Renal pelvis (tissue), 1 donor: ENCODE measurements at regions not wholly inside any gene's neighbourhood (a gene's known extent, or its start where the extent isn't known, plus 50 kb on each side); places are given as distances from the start of the nearest gene placed in this dataset.
"Not testable (repeated sequence)": the region's sequence is repeated elsewhere in the genome, so short reads cannot be mapped to it uniquely, and the experiment has no call there.

Experiments
- DNase-seq: peaks from one replicate; pipeline ENCODE4 v3.0.0-alpha.2; 2013

DNA sequence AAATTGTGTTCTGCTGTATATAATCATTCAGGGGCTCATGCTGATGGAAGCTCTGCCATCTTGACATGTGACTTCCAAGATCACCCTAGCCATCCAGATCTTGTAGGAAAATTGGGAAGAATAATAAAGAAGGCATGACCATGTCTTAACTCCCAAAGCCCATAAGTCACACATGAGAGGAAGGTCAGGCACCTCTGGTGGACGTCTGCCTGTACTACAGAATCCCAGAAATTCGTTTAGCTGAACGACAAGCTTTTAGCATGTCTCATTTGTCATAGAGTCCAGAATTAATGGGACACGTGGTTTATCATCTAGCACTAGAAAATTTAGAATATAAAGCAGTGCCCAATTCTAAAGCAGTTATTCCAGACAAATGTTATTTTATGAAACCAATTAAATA, 212.7 kb downstream of the CENPC start:
- DNase-seq = no peak

DNA sequence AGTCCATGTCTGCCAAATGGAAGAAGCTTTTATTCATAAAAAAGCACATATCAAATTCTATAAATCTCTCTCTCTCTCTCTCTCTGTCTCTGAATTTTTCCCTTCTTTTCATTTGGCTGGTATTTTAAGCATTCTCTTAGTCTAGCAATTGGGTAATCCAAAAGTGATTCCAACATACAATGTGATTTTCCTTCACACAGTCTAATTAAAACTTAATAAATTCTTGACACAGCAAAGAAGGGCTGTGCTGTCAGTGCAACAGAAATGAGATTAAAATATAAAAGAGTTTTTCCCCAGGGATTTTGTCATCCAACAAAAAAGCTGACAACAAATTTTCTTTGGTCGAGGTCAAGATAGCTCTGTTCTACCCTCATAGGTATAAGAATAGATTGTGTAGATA, 216.9 kb downstream of the CENPC start:
- no peak for DNase-seq

DNA sequence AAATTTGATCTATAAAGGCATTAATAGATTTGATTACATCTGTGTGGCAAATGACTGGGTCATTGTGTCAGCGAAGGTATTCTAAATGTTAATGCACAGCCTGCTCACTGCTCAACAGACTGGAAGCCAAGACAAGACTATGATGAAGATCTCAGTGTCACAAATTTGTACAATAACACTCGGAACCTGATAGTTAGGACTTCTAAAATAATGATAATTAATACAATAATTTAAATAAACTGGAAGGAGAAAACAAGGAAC, 217.4 kb downstream of the CENPC start:
- DNase-seq = no peak

DNA sequence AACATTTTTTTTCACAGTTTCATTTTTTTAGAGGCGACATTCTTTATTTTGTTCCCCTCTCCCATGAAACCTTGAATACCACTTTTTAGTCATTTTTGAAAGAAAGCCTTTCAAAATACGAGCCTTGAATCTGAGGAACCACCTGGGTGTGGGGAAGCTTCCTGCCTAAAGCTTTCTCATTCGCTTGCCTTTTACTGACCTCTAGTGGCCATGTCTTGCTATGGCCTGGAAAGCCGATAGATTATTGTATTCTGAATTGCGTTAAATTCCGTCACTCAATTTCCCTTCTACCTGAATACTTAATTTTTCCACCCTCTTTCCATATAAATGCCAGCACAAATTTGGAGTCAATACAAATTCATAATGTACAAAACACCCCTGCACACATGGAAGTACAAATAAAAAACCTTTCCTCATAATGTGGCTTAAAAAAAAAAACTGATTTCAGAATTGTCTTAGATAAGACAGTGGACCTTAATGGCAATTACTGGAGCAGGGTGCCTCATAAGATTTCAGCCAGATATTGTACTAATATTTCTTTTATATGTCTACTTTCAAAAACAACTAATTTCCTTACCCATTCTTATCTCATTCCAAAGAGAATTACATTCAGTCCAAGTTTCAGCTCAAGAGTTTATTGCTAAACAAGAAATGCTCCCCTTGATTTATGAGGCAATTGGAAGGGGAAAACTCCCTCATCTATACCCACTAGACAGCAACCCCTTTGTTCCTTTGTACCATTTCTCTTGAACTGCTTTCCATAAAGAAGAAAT, 217.9 kb downstream of the CENPC start:
- peak; percentile 55 for DNase-seq

DNA sequence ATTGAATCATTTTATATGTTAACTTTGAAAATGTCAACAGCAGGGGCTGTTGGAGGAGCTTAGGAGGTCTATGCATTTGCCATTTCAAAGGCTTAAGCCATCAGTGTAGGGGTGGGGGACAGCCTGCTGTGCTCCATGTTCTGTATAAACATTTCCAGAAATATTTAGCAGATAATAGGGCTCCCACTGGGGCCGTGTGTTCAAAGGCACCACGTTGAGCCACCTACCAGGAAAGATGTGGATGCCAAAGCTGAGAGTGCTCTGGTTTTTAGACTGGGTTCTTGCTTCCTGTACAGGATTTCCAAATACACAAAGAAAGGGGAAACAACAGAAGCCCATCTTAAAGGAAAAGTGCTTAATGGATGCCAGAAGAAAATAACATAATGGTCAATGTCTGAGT, 219.5 kb downstream of the CENPC start:
- DNase-seq = no peak

DNA sequence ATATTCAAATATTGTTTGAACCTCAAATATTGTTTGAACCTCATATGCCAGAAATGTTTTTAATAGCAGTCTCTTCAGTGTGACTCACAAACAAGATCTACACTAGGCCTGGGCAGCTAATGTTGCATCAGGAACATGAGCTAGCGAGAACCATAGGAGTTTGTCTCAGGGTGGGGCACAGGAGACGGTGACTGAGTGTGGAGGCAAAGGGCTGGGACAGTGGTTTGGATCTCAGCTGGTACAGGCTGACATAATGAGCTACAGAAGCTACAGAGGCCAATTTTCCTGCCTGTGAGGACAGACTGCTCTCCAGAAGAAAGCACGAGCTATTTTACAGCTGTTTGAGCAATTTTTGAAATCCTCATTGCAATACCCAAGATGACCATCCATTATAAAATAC, 224.7 kb downstream of the CENPC start:
- no peak for DNase-seq

DNA sequence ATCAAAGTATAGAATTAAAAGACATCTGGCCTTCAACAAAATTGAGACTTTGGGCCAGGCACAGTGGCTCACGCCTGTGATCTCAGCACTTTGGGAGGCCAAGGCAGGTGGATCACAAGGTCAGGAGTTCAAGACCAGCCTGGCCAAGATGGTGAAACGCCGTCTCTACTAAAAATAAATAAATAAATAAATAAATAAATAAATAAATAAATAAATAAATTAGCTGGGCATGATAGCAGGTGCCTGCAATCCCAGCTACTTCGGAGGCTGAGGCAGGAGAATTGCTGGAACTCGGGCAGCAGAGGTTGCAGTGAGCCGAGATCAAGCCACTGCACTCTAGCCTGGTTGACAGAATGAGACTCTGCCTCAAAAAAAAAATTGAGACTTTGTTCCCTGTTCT, 225.7 kb downstream of the CENPC start:
- not testable (repeated sequence) for DNase-seq

DNA sequence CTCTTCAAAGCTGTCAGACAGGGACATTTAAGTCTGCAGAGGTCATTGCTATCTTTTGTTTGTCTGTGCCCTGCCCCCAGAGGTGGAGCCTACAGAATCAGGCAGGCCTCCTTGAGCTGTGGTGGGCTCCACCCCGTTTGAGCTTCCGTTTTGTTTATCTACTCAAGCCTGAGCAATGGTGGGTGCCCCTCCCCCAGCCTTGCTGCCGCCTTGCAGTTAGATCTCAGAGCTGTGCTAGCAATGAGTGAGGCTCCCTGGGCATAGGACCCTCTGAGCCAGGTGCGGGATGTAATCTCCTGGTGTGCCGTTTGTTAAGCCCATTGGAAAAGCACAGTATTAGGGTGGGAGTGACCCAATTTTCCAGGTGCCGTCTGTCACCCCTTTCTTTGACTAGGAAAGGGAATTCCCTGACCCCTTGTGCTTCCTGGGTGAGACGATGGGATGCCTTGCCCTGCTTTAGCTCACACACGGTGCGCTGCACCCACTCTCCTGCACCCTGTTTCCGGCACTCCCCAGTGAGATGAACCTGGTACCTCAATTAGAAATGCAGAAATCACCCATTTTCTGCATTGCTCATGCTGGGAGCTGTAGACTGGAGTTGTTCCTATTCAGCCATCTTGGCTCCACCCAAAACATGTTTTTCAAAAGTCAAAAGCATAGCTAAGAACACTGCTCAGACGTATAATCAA, 244.7 kb downstream of the CENPC start:
- DNase-seq = not testable (repeated sequence)

DNA sequence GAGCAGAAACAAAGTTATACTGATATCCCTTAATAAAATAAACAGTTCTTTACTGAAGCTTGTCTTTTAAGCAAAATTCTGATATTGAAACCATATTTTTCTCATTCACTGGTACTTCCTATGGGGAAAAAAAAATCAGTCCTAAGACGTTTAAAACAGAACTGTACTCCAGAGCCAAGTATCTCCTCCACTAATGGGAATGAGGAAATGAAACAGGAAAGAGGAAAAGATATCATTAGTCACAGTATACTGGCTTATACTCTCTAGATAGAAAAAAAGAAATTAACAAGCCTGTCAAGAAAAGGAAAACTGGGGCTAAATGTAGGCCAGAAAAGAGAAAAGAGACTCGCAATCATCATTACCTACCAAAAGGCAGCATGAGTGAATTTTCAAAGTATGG, 252.7 kb downstream of the CENPC start:
- DNase-seq = no peak

DNA sequence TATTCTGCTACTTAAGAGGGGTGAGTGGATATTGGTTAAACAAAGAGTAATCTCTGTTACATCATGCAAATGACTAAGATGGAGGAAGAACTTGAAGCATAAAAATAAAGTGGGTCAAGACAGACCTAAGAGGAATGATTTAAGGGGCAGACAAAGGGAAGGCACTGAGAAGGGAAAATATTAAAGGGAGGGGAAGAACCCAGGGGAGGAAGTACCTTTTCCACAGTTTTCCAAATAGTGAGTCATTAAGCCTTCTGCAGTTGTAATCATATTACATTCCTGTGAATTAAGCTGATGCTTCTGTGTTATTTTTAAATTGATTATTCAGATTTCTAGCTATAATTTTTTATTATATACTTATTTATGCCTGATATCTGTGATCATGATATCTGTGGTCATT, 253.3 kb downstream of the CENPC start:
- DNase-seq = no peak

DNA sequence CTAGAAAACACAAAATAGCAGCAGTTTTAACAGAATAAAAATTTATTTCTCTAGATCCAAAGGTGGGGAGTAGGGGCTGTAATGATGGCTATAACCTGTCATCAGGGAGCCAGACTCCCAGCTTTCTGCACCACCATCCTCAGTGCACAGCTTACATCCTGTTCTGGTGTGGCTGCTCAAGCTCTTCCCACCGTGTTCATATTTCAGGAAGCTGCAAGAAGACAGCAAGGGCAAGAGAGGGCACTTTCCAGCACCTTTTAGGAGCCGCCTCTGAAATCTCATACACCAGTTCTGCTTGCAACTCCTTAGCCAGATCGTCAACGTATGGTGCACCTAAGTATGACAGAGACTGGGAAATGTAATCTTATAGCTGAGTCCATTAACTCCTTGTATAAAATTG, 253.7 kb downstream of the CENPC start:
- DNase-seq = peak; percentile 26

DNA sequence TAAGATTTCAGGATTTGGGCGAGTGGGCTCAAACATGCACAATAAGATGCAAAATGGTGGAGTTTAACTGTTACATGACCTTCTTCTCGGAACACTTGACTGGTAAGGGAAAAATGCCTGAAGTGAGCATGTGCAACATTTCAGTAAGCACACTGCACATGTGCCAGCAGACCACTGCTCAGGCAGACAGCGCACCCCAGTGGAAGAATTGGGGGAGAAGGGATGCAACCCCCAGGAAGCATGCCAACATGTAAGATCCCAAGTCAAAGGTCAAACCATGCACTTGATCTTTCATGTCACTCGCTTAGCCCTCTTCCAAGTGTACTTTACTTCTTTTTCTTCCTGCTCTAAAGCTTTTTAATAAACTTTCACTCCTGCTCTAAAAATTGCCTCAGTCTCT, 256.3 kb downstream of the CENPC start:
- DNase-seq = no peak

DNA sequence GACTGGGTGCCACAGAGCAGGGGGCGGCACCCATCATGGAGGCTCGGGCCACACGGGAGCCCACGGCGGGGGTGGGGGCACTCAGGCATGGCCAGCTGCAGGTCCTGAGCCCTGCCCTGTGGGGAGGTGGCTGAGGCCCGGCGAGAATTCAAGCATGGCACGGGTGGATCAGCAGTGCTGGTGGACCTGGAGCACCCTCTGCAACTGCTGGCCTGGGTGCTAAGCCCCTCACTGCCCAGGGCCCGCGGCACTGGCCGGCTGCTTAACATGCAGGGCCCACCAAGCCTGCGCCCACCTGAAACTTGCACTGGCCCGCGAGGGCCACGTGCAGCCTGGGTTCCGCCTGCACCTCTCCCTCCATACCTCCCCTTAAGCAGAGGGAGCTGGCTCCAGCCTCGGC, 258.6 kb downstream of the CENPC start:
- no peak for DNase-seq

DNA sequence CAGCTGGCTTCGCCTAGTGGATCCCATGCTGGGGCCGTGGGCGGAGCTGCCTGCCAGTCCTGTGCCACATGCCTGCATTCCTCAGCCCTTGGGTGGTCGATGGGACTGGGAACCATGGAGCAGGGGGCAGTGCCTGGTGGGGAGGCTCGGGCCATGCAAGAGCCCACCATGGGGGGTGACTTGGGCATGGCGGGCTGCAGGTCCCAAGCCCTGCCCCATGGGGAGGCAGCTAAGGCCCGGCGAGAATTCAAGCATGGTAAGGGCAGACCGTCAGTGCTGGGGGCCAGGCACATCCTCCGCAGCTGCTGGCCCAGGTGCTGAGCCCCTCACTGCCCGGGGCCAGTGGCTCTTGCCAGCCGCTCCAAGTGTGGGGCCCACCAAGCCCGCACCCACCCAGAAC, 262.6 kb downstream of the CENPC start:
- no peak for DNase-seq

DNA sequence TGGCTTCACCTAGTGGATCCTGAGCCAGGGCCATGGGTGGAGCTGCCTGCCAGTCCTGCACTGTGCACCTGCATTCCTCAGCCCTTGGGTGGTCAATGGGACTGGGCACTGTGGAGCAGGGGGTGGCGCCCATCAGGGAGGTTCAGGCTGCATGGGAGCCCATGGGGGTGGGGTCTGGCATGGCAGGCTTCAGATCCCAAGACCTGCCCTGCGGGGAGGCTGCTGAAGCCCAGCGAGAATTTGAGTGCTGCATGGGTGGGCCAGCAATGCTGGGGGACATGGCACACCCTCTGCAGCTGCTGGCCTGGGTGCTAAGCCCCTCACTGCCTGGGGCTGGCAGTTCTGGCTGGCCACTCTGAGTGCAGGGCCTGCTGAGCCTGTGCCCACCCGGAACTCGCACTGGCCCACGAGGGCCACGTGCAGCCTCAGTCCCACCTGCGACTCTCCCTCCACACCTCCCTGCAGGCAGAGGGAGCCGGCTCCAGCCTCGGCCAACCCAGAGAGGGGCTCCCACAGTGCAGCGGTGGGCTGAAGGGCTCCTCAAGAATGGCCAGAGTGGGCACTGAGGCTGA, 270.0 kb downstream of the CENPC start:
- no peak for DNase-seq

DNA sequence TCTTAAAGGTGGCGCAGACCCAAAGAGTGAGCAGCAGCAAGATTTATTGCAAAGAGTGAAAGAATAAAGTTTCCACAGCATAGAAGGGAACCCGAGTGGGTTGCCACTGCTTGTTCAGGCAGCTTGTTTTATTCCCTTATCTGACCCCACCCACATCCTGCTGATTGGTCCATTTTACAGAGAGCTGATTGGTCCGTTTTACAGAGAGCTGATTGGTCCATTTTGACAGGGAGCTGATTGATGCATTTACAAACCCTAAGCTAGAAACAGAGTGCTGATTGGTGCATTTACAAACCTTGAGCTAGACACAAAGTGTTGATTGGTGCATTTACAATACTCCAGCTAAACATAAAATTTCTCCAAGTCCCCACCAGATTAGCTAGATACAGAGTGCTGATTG, 270.6 kb downstream of the CENPC start:
- not testable (repeated sequence) for DNase-seq

DNA sequence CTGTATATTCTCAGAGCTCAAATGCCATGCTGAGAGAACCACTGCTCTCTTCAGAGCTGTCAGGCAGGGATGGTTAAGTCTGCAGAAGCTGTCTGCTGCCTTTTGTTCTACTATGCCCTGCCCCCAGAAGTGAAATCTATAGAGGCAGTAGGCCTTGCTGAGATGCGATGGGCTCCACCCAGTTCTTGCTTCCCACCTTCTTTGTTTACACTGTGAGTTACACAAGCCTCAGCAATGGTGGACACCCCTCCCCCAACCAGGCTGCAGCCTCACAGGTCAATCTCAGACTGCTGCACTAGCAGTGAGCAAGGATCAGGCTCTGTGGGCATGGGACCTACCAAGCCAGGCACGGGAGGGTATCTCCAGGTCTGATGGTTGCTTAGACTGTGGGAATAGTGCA, 271.6 kb downstream of the CENPC start:
- no peak for DNase-seq

DNA sequence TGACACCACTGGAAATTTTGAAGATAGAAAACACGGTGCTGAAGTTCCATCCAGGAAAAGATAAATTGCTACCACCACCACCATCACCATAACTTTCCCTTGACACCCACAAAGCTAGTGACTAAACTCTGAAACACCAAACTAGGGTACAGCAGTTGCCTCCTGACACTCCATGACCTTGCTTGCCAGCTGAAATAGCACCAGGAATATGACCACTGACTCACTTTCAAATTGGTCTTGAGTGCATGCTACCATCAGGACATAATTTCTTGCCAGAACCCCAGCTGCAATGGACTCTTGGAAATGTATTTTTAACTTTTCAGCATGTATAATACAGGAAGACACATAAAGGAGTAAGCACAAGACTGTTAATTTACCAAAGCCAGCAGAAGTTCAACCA, 283.3 kb downstream of the CENPC start:
- no peak for DNase-seq

DNA sequence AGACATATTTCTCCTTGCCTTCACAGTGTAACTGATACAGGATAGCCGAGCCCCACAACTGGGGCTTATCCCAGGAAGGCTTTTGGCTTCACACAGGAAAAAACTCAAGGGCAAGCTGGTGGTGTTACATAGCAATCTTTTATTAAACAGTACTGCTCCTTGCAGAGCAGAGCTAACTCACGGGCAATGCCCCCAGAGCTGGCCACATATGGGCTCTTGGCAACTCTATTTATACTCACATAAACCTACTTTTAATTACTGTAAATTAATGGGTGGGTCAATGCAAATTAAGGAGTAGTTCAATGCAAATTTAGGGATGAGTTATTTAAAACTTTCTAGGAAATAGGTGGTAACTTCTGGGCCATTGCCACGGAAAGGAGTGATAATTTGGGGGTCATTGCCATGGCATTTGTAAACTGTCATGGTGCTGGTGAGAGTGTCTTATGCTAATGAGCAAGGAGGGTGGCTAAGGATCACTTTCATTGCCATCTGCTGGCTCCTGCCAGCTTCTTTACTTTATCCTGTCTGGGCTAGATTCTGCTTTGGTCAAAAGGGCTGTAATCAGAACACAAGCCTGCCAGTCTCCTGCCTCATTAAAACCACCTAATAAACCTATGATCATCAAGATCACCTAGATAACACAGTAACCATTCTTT, 288.8 kb downstream of the CENPC start:
- DNase-seq = no peak

DNA sequence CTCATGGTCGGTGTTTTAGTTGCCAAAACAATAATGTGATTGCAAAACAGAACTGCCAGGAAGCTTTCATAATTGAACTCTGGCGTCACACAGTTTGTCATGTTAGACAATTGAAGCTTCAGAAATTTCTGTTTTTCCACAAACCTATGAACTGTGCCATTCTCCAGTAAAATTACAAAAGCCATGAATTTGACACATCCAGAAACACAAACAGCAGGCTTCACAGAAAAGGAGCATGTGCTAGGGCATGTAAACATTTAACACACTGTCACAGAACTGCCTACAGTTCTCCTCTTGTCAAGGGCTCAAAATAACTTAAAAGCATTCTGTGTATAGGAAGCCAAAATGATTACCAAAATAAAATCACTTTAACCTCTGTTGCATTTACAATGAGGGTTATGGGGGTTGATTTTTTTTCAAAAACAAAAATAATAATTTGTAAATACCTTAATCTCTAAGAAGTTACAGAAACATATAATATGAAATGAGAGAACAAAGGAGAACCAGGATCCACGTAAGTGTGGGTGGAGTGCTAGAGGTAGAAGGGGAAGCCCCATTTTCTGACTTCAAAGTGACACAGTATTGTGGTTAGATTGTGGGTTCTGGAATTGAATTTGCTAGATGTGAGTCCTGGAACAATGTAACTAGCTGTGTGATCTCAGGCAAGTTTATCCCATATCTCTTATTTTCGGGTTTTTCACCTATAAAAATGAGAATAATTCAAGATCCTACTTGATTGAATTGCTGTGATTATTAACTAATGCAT, 295.0 kb downstream of the CENPC start:
- DNase-seq = no peak

DNA sequence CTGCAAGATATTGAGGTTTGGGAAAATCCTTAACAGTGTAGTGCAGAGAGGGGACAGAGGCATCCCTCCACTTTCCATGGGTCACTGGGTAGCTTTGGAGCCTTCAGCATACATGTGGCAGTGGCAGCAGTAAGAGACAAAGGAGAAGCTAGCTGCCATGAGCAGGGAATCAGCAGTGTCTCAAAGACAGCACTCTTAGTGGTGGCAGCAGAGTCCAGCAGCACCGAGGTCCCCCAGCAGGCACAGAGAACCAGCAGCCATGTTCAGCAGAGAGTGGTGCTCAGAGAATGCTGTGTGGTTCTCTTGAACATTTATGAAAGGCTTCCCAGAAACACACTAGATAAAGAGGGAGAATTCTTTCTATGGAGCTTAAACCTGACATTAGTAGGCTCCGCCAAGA, 308.5 kb downstream of the CENPC start:
- DNase-seq = no peak

DNA sequence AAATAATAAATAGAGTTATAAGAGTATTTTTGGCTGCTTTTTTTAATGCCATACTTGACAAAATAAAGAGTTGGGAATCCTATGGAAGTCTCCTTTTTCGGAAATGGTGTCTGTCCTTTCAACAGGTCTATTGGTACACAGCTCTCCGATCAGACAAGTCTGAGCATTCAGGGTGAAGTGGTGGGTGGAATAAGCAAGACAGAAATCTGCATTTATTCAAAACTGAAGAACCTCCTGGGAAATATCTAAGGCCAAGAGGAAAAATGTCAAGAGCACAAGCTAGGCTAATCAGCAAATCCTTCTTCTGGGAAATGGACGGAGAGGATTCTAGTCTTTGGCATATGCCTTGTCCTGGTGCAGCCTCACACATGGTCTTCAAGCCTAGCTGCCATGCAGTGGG, 309.0 kb downstream of the CENPC start:
- no peak for DNase-seq

DNA sequence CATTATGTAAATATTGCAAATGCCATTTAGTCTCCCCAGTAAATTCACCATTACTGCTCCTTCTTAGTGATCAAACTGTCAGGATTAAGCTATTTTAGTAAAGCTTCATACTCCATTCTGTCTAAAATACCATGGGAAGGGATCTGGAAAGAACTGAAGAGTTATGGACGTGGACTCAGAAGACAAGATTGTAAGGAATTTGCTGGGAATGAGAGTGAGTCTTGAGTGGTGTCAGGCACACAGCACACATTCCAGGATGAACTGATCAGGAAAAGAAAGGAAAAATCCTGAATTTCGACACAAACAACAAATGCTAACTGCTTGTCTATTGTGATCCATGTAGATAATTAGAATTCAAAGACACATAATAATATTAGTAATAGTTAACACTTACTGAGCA, 311.0 kb downstream of the CENPC start:
- no peak for DNase-seq
